Epidermal melanocyte (primary cell): ENCODE measurements at regions not wholly inside any gene's neighbourhood (a gene's known extent, or its start where the extent isn't known, plus 50 kb on each side); places are given as distances from the start of the nearest gene placed in this dataset.

ENCODE experiments used
- DNase-seq: peaks from one replicate; pipeline ENCODE4 v3.0.0; 2011; ENCODE audit warnings: low spot score; ENCODE audit not compliant: insufficient read length

DNA sequence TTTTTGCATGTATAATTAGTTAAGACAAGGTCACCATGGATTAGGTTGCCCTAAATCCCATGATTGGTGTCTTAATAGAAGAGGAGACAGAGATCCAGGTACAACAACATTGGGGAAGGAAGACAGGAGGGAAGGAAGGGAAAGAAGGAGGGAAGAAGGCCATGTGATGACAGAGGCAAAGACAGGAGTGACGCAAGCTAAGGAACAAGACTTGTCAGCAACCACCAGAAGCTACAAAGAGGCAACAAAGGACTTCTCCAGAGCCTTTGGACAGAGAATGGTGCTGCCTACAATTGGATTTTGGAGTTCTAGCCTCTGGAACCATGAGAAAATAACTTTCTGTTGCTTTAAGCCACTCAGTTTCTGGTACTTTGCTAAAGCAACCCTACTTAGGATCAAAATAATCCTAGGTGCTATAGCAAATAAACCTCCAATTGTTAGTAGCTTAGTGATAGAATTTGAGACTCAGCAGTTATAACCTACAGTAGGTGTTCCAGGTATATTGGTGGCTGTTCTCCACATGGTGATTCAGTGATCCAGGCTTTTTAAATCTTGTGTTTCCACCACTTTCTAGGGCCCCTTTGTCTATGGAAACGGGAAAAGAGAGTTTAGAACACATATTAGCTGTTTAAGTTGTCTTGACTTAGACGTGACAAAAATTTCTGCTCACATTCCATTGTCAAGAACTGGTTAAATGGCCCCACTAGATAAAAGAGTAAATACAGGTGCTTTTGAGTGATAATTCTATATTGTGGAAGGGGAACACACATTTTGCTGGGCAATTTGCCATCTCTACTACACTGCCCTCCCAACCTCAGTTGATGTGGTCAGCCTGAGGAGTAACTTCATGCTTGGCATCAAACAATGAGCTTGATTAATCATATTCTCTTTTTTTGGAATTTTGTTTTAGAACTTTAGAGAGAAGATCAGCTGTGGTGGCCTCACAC lies 70.5 kb upstream of the SP4 start:
- no peak for DNase-seq

DNA sequence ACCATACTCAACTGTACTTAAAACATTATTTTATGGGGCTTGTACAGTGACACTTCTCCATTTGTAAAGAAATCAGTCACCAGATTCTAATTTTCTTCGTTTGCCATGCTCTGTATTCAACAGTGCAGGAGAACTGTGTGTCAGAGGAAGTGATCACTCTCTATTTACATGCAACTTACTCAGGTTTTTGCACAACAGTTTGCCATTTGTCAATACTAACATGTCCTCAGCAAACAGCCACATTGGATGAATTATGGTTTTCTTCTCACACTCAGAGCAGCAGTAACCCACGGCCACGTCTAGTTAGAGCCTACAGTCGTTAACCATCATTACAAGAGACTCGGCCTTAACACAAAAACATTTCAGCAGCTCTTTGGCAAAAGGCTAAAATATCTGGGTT lies 69.2 kb upstream of the SP4 start:
- DNase-seq = no peak

GRCh38 chr7:21359163-21359562 lies 68.7 kb upstream of the SP4 start:
- DNase-seq = no peak

GRCh38 chr7:21361413-21362125 lies 66.3 kb upstream of the SP4 start:
- DNase-seq = no peak

DNA sequence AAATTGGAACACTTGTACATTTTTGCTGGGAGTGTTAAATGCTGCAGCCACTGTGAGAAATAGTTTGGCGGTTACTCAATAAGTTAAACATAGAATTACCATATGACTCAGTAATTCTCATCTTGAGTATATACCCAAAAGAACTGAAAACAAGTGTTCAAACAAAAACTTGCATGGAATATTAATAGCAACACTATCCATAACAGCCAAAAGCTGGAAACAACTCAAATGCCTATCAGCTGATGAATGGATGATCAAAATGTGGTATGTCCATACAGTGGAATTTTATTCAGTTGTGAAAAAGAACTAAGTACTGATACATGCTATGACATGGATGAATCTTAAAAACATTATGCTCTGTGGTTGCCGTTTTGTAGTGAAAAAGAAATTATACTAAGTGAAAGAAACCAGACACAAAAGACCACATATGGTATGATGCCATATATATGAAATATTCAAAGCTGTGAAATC lies 63.0 kb upstream of the SP4 start:
- no peak for DNase-seq

DNA sequence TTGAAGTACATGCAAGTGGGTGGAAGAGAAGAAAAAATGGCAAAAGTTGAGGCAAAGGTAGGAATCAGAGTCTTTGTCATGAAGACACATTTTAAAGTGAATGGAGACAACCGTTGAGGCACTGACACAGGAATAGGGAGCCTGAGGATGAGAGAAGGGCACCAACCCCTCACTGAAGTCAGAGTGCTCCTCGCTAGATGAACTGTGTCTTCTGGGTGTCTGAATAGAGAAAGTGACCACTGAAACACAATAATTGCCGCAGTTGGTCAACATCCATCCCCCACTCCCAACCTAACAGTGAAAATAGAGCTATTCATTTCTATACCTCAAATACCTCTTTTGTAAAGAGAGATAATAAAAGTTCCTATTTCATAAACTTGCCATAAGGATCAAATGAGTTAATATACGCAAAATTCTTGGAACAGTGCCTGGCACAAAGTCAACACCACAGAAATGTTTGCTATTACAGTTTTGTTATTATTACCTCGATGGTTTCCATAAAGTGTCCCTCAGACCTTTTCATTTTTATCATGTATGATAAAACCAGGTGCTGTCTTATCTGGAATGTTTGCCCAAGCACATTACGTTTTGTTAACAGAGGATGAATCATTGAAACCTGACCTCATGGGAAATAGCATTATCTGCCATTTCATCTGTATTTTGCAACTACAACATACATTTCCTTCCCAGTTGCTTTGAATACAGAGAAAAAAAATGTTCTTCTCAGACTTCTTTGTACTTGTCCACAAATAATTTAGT lies 61.8 kb upstream of the SP4 start:
- no peak for DNase-seq

DNA sequence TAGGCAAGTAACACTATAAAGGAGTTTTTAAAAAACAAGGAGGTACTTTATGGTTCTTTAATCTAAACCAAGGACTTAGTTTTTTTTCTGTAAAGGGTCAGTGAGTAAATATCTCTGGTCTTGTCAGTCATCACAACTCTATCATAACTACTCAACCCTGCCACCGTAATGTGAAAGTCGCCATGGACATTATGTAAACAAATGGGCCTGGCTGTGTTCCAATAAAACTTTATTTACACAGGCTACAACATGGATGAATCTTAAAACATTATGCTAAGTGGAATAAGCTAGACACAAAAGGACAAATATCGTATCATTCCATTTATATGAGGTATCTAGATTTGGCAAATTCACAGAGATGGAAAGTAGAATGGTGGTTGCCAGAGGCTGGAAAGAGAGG lies 60.8 kb upstream of the SP4 start:
- DNase-seq = no peak

DNA sequence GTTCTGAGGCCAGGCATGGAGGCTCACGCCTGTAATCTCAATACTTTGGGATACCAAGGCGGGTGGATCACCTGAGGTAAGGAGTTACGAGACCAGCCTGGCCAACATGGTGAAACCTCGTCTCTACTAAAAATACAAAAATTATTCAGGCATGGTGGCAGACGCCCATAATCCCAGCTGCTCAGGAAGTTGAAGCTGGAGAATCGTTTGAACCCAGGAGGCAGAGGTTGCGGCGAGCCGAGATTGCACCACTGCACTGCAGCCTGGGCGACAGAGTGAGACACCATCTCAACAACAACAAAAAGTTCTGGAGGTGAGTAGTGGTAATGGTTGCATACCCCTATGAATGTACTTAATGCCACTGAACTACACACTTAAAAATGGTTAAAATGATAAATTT lies 60.3 kb upstream of the SP4 start:
- DNase-seq = no peak

DNA sequence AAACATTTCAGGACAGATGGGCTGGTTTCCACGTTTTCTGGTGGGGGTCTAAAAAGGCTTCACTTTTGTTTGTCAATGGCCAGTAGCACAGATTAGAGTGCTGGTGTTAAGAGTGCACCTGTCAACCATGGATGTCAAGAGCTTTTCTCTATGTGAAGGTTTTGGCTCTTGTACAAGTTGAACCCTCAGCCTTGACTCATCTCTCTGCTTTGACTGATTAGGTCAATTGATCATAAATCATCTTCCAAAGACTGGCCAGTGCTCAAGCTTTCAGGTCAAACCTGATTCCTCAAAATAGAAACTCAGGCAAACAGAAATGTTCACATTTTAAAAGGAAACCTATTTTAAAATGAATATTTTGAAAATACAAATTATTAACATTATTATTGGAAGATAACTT lies 59.6 kb upstream of the SP4 start:
- no peak for DNase-seq

- no peak for DNase-seq
Measured at GRCh38 chr7:21370283-21370982, 57.5 kb upstream of the SP4 start.

DNA sequence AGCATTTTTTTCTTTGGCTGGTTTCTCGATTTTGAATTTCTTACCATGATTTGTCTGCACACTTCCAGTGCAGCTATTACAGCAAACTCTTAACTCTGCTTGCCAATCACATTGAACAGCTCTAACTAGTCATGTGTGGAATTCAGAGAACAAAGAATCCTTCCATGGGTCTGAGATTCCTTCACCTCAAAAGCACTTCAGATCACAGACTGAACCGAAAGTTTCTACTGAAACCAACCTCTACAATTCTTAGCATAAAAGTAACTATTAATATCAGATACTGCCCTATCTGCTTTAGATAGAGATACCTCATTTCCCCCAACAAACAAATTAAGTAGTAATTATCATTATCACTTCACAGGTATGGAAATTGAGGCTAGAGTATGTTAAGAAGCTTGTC lies 56.5 kb upstream of the SP4 start:
- DNase-seq = no peak

- DNase-seq = no peak
Measured at GRCh38 chr7:21373031-21373430, 54.9 kb upstream of the SP4 start.

DNA sequence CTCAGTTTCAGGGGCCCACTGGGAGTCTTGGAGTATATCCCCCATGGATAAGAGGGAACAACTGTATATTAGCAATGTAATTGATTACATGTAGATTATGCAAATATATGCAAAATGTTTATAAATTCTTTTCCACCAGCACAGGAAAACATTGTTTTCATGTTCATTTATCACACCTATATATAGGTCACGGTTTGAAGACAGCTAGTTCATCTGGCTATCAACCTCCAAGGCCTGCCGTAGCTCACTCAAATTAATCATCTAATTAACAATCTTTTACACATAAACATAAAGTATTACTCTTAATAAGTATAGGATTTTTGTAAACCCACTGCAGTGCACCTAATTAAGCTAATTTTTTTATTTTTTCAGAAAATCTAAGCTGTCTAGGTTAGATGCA lies 53.7 kb upstream of the SP4 start:
- no peak for DNase-seq

GRCh38 chr7:21377545-21377944 lies 50.3 kb upstream of the SP4 start:
- no peak for DNase-seq
